ENCODE measurements at regions not wholly inside any gene's neighbourhood (a gene's known extent, or its start where the extent isn't known, plus 50 kb on each side); places are given as distances from the start of the nearest gene placed in this dataset.

DNA sequence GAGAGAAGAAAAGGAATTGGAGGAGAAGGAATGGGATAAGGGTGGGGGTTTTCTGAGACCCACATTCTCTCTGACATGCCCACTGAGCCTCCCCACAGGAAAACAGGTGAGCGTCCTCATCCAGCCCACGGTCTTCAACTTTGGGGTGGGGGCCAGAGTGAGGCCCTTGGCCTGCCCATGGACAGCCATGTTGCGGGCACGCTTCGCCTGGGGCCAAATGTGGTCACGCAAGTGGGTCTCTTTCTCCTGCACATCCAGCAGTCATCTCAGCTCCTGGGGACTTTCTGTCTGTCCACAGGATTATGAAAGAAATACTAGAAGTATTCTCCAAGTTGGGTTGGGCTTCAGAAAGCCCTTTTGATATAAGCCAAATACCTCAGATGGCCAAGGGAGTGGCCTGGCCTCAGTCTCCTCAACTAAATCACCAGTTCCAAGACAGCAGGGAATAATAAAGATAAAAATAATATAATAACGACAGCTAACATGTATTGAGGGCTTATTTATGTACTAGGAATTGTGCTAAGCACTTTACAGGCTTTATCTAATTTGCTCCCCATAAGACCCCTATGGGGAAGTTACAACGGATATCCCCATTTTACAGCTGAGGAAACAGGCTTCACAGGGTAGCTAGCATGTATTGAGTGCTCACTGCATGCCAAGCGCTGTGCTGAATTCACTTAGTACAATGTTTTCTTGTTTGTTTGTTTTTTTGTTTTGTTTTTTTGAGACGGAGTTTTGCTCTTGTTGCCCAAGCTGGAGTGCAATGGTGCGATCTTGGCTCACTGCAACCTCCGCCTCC is 57.2 kb upstream of the LBX1 start:
- DNase-seq (ENCODE audit: low read depth) = no peak
- in situ Hi-C loops (cut with HindIII; ENCODE audit: low sequenced_read_pairs) = loop anchor here (5.0 kb wide), 1 partner anchor 46 kb away; no protein-coding TSS in a partner anchor
- H3K4me3 ChIP-seq (ENCODE audit: low read depth, low read length) = no peak overlapping the region
- TF ChIP-seq, protein P1, sequence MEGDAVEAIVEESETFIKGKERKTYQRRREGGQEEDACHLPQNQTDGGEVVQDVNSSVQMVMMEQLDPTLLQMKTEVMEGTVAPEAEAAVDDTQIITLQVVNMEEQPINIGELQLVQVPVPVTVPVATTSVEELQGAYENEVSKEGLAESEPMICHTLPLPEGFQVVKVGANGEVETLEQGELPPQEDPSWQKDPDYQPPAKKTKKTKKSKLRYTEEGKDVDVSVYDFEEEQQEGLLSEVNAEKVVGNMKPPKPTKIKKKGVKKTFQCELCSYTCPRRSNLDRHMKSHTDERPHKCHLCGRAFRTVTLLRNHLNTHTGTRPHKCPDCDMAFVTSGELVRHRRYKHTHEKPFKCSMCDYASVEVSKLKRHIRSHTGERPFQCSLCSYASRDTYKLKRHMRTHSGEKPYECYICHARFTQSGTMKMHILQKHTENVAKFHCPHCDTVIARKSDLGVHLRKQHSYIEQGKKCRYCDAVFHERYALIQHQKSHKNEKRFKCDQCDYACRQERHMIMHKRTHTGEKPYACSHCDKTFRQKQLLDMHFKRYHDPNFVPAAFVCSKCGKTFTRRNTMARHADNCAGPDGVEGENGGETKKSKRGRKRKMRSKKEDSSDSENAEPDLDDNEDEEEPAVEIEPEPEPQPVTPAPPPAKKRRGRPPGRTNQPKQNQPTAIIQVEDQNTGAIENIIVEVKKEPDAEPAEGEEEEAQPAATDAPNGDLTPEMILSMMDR (IDR thresholded peaks at IDR 0.05; ENCODE audit: low read depth, low read length, missing control alignments) = no peak

DNA sequence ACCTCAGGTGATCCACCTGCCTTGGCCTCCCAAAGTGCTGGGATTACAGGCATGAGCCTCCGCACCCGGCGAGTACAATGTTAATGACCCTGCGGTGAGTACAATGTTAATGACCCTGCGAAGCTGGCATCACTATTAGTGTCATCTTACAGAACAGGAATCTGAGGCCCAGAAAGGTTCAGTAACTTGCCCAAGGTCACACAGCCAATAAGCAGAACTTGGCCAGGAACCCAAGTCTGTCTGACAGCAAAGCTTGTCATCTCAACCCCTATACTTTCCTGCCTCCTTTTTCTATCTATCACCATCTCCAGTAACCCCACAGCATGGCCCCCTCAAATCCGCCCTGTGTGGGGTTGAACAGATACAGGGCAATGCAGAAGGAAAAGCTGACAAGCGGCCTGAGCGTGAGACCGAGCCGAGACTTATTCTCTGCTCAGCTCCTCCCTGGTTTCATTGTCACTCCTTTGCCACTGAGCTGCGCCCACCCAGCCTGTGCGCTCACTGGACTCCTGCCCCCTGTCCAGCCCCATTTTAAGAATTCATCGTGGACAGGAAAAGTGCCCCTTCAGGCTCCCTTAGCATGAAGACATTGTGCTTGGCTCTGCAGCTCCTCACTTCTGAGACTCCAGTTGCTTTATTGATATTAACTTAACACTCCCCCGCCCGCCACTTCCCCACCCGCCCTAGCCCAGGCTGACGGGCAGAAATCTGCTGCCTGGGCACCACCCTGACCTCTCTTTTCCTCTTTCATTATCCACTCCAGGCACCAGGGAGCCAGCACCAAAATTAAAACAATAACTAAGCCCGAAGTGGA is 58.1 kb upstream of the LBX1 start:
- no peak for DNase-seq (ENCODE audit: low read depth)

DNA sequence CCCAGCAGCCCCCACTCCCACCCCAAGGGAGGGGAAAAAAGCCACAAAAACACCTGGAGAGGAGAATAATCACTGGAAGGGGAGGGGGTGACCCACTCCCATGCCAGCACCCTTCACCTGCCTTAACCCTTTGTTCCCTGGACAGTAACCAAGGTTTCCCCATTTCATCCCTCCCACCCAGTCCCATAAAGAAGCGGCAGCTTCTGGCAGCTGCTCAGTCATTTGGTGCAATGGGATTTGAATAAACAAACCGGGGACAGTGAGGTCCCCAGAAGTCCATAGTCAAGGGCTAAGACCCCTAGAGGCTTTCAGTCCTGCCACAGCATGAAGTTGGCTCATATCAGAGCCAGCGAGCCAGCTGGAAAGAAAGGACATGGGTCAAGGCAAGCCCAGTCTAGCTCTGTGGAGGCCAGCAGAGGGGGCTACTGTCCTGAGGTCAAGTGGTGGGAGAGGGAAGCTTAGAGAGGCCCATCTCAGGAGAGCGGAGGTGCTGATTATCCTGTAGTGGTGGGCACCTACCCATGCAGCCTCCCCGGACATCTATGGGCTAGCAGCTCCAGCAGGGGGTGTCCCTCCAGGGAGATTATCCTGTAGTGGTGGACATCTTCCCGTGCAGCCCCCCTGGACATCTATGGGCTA is 58.9 kb upstream of the LBX1 start:
- H3K4me3 ChIP-seq (ENCODE audit: low read depth, low read length) = no peak overlapping the region
- DNase-seq (ENCODE audit: low read depth) = no peak
- in situ Hi-C loops (cut with HindIII; ENCODE audit: low sequenced_read_pairs) = loop anchor here (5.0 kb wide), 1 partner anchor 44 kb away; no protein-coding TSS in a partner anchor
- TF ChIP-seq, protein P1 (IDR thresholded peaks at IDR 0.05; ENCODE audit: low read depth, low read length, missing control alignments) = peak; percentile 45

More for the DNA sequence above, 58.1 kb upstream of the LBX1 start:
- TF ChIP-seq, protein P1 (IDR thresholded peaks at IDR 0.05; ENCODE audit: low read depth, low read length, missing control alignments) = no peak
- in situ Hi-C loops (cut with HindIII; ENCODE audit: low sequenced_read_pairs) = loop anchor here (5.0 kb wide), 1 partner anchor 45 kb away; no protein-coding TSS in a partner anchor
- H3K4me3 ChIP-seq (ENCODE audit: low read depth, low read length) = no peak overlapping the region

DNA sequence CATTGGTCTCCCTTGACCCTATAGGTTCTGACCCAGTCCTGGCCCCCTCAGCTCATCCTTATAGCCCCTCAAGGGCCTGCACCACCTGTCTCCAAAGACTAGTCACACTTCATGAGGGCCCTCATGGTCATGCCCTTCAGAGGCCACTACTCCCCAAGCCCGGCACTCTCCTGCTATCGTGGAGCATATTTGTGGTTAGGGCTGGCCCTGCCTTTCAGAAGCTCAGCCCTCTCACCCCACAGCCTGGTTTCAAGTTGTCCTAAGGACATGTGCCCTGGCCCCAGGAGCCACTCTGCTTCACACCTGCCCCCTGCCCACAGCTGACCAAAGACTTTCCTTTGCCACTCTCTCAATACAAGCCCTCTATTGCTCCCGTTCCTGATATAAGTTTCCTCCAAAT is 60.3 kb upstream of the LBX1 start:
- TF ChIP-seq, protein P1 (IDR thresholded peaks at IDR 0.05; ENCODE audit: low read depth, low read length, missing control alignments) = no peak
- no peak overlapping the region for H3K4me3 ChIP-seq (ENCODE audit: low read depth, low read length)
- DNase-seq (ENCODE audit: low read depth) = no peak
- in situ Hi-C loops (cut with HindIII; ENCODE audit: low sequenced_read_pairs) = loop anchor here (5.0 kb wide), 1 partner anchor 43 kb away; no protein-coding TSS in a partner anchor

DNA sequence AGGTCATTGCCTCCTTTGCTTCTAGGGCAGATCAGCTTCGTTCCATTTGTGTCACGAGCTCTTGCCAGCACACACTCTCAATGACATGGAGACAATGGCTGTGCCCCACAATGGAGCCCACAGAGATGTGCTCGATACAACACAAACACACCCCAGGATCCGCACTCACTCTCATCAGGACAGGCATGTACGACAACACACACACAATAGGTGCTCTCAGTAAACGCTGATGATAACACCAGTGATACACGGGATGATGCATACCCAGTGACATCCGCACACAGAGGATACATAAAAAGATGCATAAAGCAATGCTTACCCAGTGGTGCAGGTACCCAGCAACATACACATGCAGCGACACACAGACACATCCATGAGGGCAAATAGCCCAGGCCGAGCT is 61.2 kb upstream of the LBX1 start:
- in situ Hi-C loops (cut with HindIII; ENCODE audit: low sequenced_read_pairs) = no loop called here
- DNase-seq (ENCODE audit: low read depth) = no peak
- TF ChIP-seq, protein P1 (IDR thresholded peaks at IDR 0.05; ENCODE audit: low read depth, low read length, missing control alignments) = no peak
- H3K4me3 ChIP-seq (ENCODE audit: low read depth, low read length) = no peak overlapping the region

DNA sequence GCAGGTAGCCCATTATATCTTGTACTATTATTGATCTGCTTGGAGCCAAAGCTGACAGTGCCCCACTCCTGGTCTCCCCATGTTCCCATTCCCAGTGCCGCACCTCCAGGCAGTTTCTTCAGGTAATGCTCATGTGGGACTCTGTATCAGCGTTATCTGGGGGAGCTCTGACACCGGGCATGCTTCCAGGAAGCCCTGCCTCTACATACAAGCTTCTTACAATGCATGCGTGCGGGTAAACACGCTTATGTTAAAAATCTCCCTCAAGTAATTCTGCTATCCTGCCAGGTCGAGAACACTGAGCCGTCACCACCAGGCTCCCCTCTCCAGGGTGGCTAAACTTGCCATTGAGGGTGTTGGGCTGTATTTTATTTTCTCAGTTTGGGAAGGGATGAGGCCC is 61.6 kb upstream of the LBX1 start:
- no peak for DNase-seq (ENCODE audit: low read depth)
- TF ChIP-seq, protein P1 (IDR thresholded peaks at IDR 0.05; ENCODE audit: low read depth, low read length, missing control alignments) = no peak
- H3K4me3 ChIP-seq (ENCODE audit: low read depth, low read length) = no peak overlapping the region
- in situ Hi-C loops (cut with HindIII; ENCODE audit: low sequenced_read_pairs) = no loop called here
